Stimulated activated CD4-positive, alpha-beta T cell treated with anti-CD3 and anti-CD28 coated beads, Interleukin-15, amount 100 ng/mL, for 48 hours (primary cell): ENCODE measurements at regions not wholly inside any gene's neighbourhood (a gene's known extent, or its start where the extent isn't known, plus 50 kb on each side); places are given as distances from the start of the nearest gene placed in this dataset.

Source experiments
- DNase-seq, 2 donors: peaks; one replicate each; pipeline ENCODE4 v3.0.0-alpha.2; 2020; ENCODE audit warnings: low read depth in 2 of 2

GRCh38 chr15:69816522-69816921, 281.2 kb downstream of the TLE3 start:
- DNase-seq, result no peak

GRCh38 chr15:69818529-69818928, 279.2 kb downstream of the TLE3 start:
- DNase-seq, result no peak

GRCh38 chr15:69819371-69819770, 278.3 kb downstream of the TLE3 start:
- DNase-seq, result no peak

GRCh38 chr15:69820819-69821218, 276.9 kb downstream of the TLE3 start:
- DNase-seq, result no peak

GRCh38 chr15:69823223-69823907, 274.4 kb downstream of the TLE3 start:
- no peak for DNase-seq

GRCh38 chr15:69824075-69824876, 273.4 kb downstream of the TLE3 start:
- DNase-seq, result no peak

- no peak for DNase-seq
These were observed 272.8 kb downstream of the TLE3 start for GRCh38 chr15:69824877-69825406.

GRCh38 chr15:69825941-69826818, 271.5 kb downstream of the TLE3 start:
- DNase-seq, result no peak

GRCh38 chr15:69826819-69827175, 270.9 kb downstream of the TLE3 start:
- no peak for DNase-seq

- no peak for DNase-seq
These were observed 270.0 kb downstream of the TLE3 start for GRCh38 chr15:69827751-69828150.

- DNase-seq, result no peak
These were observed 269.4 kb downstream of the TLE3 start for GRCh38 chr15:69828181-69828828.

- DNase-seq, result no peak
These were observed 267.7 kb downstream of the TLE3 start for GRCh38 chr15:69829974-69830373.

- DNase-seq, result no peak
These were observed 267.3 kb downstream of the TLE3 start for GRCh38 chr15:69830430-69830829.

- no peak for DNase-seq
These were observed 266.8 kb downstream of the TLE3 start for GRCh38 chr15:69830876-69831275.

- no peak for DNase-seq
These were observed 263.4 kb downstream of the TLE3 start for GRCh38 chr15:69834267-69834666.

GRCh38 chr15:69834761-69835160, 263.0 kb downstream of the TLE3 start:
- DNase-seq, result no peak

- no peak for DNase-seq
These were observed 261.7 kb downstream of the TLE3 start for GRCh38 chr15:69836048-69836447.

GRCh38 chr15:69836526-69837230, 261.0 kb downstream of the TLE3 start:
- no peak for DNase-seq

- DNase-seq, result no peak
These were observed 259.4 kb downstream of the TLE3 start for GRCh38 chr15:69838338-69838737.

- no peak for DNase-seq
These were observed 258.7 kb downstream of the TLE3 start for GRCh38 chr15:69838994-69839393.
